Common myeloid progenitor, CD34-positive (primary cell): ENCODE measurements at regions not wholly inside any gene's neighbourhood (a gene's known extent, or its start where the extent isn't known, plus 50 kb on each side); places are given as distances from the start of the nearest gene placed in this dataset.

Experiments used
- CTCF ChIA-PET: fragments of 350-600 bp; sonication (Branson Sonifier 250); formaldehyde crosslinking; loops from one replicate; lab custom pipeline; 2021; ENCODE audit warnings: antibody characterized with exemption; lab: Charles Lee
- POLR2A ChIA-PET: fragments of 350-600 bp; sonication (Branson Sonifier 250); formaldehyde crosslinking; loops from one replicate; lab custom pipeline; 2021; ENCODE audit warnings: antibody characterized with exemption; lab: Charles Lee
- DNase-seq, 3 donors: peaks; one replicate each; pipeline versions ENCODE4 v3.0.0 to v3.0.0-alpha.2; 2013
- H3K27ac ChIP-seq, 2 experiments: 1 replicate in 1 of 2; 2 replicates in 1 of 2; pipeline ENCODE4 v1.7.0; 2013; ENCODE audit warnings: inconsistent platforms in 2 of 2, low read length in 2 of 2, mild to moderate bottlenecking in 2 of 2, low read depth in 1 of 2, moderate library complexity in 1 of 2; ENCODE audit not compliant: severe bottlenecking in 2 of 2, insufficient read depth in 1 of 2, poor library complexity in 1 of 2
- H3K27me3 ChIP-seq, 5 experiments: replicated peaks in 2 of 5; 1 replicate in 3 of 5; 2 replicates in 2 of 5; pipeline versions ENCODE4 v1.6.1 to v1.7.0; 2013; ENCODE audit warnings: low read length in 4 of 5, mild to moderate bottlenecking in 2 of 5, moderate library complexity in 2 of 5, inconsistent platforms in 1 of 5; ENCODE audit not compliant: insufficient read depth in 5 of 5, control insufficient read depth in 4 of 5
- H3K36me3 ChIP-seq, 4 experiments: 1 replicate in 2 of 4; 2 replicates in 2 of 4; pipeline versions ENCODE4 v1.6.1 to v1.7.0; 2013; ENCODE audit warnings: low read length in 3 of 4, control low read depth in 1 of 4, mild to moderate bottlenecking in 1 of 4; ENCODE audit not compliant: control insufficient read depth in 4 of 4, insufficient read depth in 4 of 4
- H3K4me1 ChIP-seq, 4 experiments: 1 replicate in 3 of 4; 2 replicates in 1 of 4; pipeline versions ENCODE4 v1.6.1 to v1.7.1; 2013; ENCODE audit warnings: low read length in 3 of 4, mild to moderate bottlenecking in 3 of 4, control low read depth in 1 of 4, inconsistent platforms in 1 of 4, moderate library complexity in 1 of 4; ENCODE audit not compliant: control insufficient read depth in 4 of 4, insufficient read depth in 4 of 4; ENCODE audit errors: control extremely low read depth in 1 of 4
- H3K4me3 ChIP-seq, 7 experiments: 1 replicate in 4 of 7; 2 replicates in 3 of 7; pipeline versions ENCODE4 v1.5.1 to v1.7.0; 2013; ENCODE audit warnings: mild to moderate bottlenecking in 7 of 7, low read length in 6 of 7, moderate library complexity in 6 of 7, inconsistent platforms in 2 of 7, low read depth in 2 of 7, control low read depth in 1 of 7; ENCODE audit not compliant: insufficient read depth in 4 of 7, control insufficient read depth in 1 of 7; ENCODE audit errors: extremely low read depth in 1 of 7
- H3K9me3 ChIP-seq, 5 experiments: 1 replicate in 4 of 5; 2 replicates in 1 of 5; pipeline versions ENCODE4 v1.6.1 to v1.7.1; 2013; ENCODE audit warnings: low read length in 4 of 5, mild to moderate bottlenecking in 2 of 5, inconsistent platforms in 1 of 5, low read depth in 1 of 5, moderate library complexity in 1 of 5; ENCODE audit not compliant: control insufficient read depth in 4 of 5, insufficient read depth in 2 of 5; ENCODE audit errors: control extremely low read depth in 1 of 5
- WGBS: methylation state at CpG from one replicate; pipeline ENCODE4 v1.1.5; 2013; ENCODE audit not compliant: insufficient coverage; 5-methylcytosine and 5-hydroxymethylcytosine counted together

DNA sequence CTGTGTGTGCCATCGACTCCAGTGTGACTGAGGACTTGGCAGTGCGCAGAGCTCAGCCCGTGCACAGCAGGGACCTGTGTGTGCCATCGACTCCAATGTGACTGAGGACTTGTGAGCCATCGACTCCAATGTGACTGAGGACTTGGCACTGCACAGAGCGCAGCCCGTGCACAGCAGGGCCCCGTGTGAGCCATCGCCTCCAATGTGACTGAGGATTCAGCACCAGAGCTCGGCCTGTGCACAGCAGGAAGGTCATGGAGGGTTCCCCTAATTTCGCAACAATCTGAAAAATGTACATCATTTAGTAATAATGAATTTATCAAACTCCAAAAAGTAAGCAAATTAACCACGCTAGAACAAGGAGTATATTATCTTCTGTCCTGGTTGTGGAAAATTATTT lies 348.3 kb upstream of the B3GAT1 start:
- DNase-seq = no peak
- peaks cover 0 to 17% (median 0%) of the 10 kb centered on the region in 5 experiments for H3K27me3 ChIP-seq
- H3K4me3 ChIP-seq = no peak overlapping the region
- H3K4me1 ChIP-seq = no peaks in the 10 kb centered on the region
- 97% methylated on average over 7 of the region's 12 CpGs for WGBS
- ChIA-PET CTCF (no interaction called here), POLR2A (no interaction called here)
- no peaks in the 10 kb centered on the region for H3K36me3 ChIP-seq
- H3K27ac ChIP-seq = no peak overlapping the region
- peaks cover 0 to 5% (median 0%) of the 10 kb centered on the region in 5 experiments for H3K9me3 ChIP-seq

DNA sequence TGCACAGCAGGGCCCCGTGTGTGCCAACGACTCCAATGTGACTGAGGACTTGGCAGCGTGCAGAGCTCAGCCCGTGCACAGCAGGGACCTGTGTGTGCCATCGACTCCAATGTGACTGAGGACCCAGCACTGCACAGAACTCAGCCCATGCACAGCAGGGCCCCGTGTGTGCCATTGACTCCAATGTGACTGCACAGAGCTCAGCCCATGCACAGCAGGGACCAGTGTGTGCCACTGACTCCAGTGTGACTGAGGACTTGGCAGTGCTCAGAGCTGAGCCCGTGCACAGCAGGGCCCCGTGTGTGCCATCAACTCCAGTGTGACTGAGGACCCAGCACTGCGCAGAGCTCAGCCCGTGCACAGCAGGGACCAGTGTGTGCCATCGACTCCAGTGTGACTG lies 347.8 kb upstream of the B3GAT1 start:
- Histone ChIP-seq H3K36me3 (no peaks in the 10 kb centered on the region), H3K27me3 (peaks cover 0 to 17% (median 0%) of the 10 kb centered on the region in 5 experiments), H3K4me3 (no peak overlapping the region), H3K4me1 (no peaks in the 10 kb centered on the region), H3K9me3 (peaks cover 0 to 5% (median 0%) of the 10 kb centered on the region in 5 experiments), H3K27ac (no peak overlapping the region)
- WGBS = 67% methylated on average over 9 of the region's 11 CpGs
- ChIA-PET POLR2A (no interaction called here), CTCF (no interaction called here)
- DNase-seq = no peak

DNA sequence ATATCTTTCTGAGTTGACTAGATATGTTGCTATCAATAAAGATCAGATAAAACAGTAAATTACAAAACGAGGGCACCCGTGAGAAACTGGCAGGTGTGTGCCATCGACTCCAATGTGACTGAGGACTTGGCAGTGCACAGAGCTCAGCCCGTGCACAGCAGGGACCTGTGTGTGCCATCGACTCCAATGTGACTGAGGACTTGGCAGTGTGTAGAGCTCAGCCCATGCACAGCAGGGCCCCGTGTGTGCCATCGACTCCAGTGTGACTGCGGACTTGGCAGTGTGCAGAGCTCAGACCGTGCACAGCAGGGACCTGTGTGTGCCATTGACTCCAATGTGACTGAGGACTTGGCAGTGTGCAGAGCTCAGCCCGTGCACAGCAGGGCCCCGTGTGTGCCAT lies 347.2 kb upstream of the B3GAT1 start:
- Histone ChIP-seq H3K27me3 (peaks cover 0 to 15% (median 0%) of the 10 kb centered on the region in 5 experiments), H3K4me1 (no peaks in the 10 kb centered on the region), H3K4me3 (no peak overlapping the region), H3K36me3 (no peaks in the 10 kb centered on the region), H3K27ac (no peak overlapping the region), H3K9me3 (peaks cover 0 to 2% (median 0%) of the 10 kb centered on the region in 5 experiments)
- no peak for DNase-seq
- ChIA-PET POLR2A (interaction anchor here (0.8 kb wide), 1 partner anchor 10 kb away, joined by 3 read pairs; no protein-coding TSS in a partner anchor), CTCF (no interaction called here)
- WGBS = 82% methylated on average over 11 of the region's 11 CpGs

DNA sequence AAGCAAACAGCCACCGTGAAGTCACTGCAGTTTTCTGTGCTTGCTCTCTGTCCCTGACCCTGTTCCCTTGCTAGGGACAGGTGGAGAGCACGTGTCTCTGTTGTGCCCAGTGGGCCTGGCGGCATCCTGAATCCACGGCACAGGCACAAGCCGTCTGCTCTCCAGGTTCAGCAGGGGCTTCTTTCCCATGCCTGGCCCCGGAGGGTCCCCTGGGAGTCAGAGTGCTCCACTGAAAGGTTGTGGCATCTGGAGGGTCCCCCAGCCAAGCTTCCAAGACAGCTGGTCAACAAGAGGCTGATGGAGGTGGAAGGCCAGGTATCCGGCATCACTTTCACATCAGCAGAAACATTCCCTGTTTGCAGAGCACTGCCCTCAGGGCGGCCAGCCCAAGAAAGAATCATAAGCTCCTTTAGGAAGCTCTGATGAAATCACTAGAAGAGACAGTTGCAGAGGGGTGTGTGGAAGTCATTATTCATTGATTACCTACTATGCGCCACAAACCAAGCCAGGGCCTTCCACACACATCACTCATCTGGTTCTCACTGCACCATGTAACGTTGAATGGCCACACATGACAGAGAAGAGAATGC lies 346.4 kb upstream of the B3GAT1 start:
- WGBS = 92% methylated on average over 8 of the region's 10 CpGs
- H3K27me3 ChIP-seq = peaks cover 0 to 12% (median 0%) of the 10 kb centered on the region in 5 experiments
- no peak overlapping the region for H3K27ac ChIP-seq
- H3K4me3 ChIP-seq = no peak overlapping the region
- no peaks in the 10 kb centered on the region for H3K4me1 ChIP-seq
- DNase-seq = no peak
- ChIA-PET CTCF (no interaction called here), POLR2A (interaction anchor here (0.8 kb wide), 1 partner anchor 9 kb away, joined by 3 read pairs; no protein-coding TSS in a partner anchor)
- H3K9me3 ChIP-seq = no peaks in the 10 kb centered on the region
- no peaks in the 10 kb centered on the region for H3K36me3 ChIP-seq

DNA sequence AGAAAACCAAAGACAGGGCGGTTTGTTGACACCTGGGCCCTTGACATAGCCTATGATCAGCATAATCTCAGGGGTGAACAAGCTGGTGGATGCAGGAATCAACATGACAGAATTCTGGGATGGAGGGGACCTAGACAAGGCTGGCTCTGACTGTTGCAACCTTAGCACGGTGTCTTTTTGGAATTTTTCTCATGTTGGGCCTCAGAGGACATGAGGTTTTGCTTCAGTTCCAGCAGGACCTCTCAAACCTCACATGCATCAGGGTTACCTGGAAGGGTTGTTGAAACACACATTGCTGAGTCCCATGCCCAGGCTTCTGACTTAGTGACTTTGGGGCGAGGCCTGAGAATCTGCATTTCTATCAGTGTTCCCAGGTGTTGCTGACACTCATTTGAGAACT lies 345.6 kb upstream of the B3GAT1 start:
- WGBS = 91% methylated on average over 3 of the region's 3 CpGs
- CTCF ChIA-PET = no interaction called here
- no peak overlapping the region for H3K4me3 ChIP-seq

DNA sequence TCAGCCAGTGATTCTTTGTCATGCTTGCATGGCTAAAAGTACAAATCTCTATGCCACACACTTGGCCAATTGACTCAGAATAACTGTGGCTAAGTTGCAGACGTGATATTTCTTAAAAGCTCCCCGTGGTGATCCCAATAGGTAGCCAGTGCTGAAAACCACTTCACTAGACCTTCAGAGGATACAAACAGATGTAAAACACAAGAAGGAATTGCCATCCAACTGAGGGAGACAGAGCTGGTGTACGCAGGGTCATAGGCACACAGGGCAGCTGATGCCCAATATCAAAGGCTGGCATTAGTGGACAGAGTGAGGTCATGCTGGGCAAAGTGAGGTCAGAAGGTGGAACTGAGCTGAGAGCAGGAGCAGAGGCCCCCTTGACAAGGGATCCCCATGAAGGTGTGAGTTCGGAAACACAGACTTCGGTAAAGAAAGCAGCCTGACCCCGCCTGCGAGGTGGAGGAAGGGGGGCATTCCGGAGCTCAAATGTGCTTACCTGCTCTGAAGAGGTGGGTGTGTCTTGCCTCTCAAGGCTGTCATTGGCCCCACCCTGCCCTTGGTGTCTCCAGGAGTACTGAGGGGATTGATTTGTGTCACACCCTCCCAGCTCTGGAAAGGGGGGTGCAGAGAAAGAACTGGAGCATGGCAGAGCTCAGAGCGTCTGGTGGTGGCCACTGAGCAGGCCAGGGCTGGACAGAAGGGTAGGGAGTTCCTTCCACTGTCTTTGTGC lies 344.9 kb upstream of the B3GAT1 start:
- CTCF ChIA-PET = no interaction called here
- H3K4me3 ChIP-seq = no peak overlapping the region
- H3K27me3 ChIP-seq = peaks cover 0 to 9% (median 0%) of the 10 kb centered on the region in 5 experiments
- H3K9me3 ChIP-seq = no peaks in the 10 kb centered on the region
- no peak for DNase-seq
- POLR2A ChIA-PET = no interaction called here
- H3K36me3 ChIP-seq = no peaks in the 10 kb centered on the region
- 65% methylated on average over 8 of the region's 9 CpGs for WGBS
- no peak overlapping the region for H3K27ac ChIP-seq
- no peaks in the 10 kb centered on the region for H3K4me1 ChIP-seq

More for the DNA sequence above, 345.6 kb upstream of the B3GAT1 start:
- Histone ChIP-seq H3K27me3 (peaks cover 0 to 12% (median 0%) of the 10 kb centered on the region in 5 experiments), H3K36me3 (no peaks in the 10 kb centered on the region), H3K27ac (no peak overlapping the region), H3K9me3 (no peaks in the 10 kb centered on the region), H3K4me1 (no peaks in the 10 kb centered on the region)
- no peak for DNase-seq
- POLR2A ChIA-PET = no interaction called here

DNA sequence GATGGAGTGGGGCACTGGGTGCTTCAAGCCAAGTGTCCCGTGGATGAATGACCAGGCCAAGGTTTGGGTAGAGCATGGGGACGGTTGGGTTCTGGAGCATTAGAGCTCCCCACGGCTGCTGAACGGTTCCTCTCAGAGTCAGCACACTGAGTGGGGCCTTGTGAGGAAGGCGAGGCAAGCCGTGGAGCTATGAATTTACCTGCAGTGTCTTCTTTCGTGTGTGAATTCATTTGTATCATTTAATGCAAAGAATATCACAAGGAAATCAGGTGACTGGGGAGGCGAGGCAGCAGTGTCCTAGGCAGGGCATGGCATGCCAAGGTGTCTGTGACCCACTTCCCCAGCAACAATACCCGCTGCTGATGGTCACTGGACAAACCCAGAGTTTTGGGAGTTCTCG lies 343.5 kb upstream of the B3GAT1 start:
- Histone ChIP-seq H3K9me3 (no peaks in the 10 kb centered on the region), H3K36me3 (no peaks in the 10 kb centered on the region), H3K27me3 (peaks cover 0 to 6% (median 0%) of the 10 kb centered on the region in 5 experiments), H3K4me1 (no peaks in the 10 kb centered on the region), H3K27ac (no peak overlapping the region), H3K4me3 (no peak overlapping the region)
- POLR2A ChIA-PET = no interaction called here
- 95% methylated on average over 10 of the region's 10 CpGs for WGBS
- DNase-seq = no peak
- CTCF ChIA-PET = no interaction called here
